ENCODE measurements at regions not wholly inside any gene's neighbourhood (a gene's known extent, or its start where the extent isn't known, plus 50 kb on each side); places are given as distances from the start of the nearest gene placed in this dataset.
"Not testable (repeated sequence)": the region's sequence is repeated elsewhere in the genome, so short reads cannot be mapped to it uniquely, and the experiment has no call there.

- H3K36me3 ChIP-seq = no peaks in the 10 kb centered on the region
These were observed 203.3 kb upstream of the FAM241A start for GRCh38 chr4:111941957-111942356.

GRCh38 chr4:111943796-111944203, 201.5 kb upstream of the FAM241A start:
- DNase-seq = peak; percentile 83 to 87
- H3K36me3 ChIP-seq = no peaks in the 10 kb centered on the region

More at GRCh38 chr4:111941957-111942356, 203.3 kb upstream of the FAM241A start:
- H3K4me3 ChIP-seq = no peak overlapping the region
- H3K27me3 ChIP-seq = no peaks in the 10 kb centered on the region
- no peak overlapping the region for H3K27ac ChIP-seq
- peak in 1 of 2 experiments; percentile 11 for DNase-seq
- H3K9me3 ChIP-seq (replicated peaks) = no peaks in the 10 kb centered on the region
- peaks cover 12% of the 10 kb centered on the region; the same call in 1 of the 2 replicates for H3K4me1 ChIP-seq

GRCh38 chr4:111945014-111945413, 200.2 kb upstream of the FAM241A start:
- no peak overlapping the region for H3K4me3 ChIP-seq
- DNase-seq = peak; percentile 34 to 50
- H3K4me1 ChIP-seq = peaks cover 12% of the 10 kb centered on the region; the same call in 1 of the 2 replicates
- H3K36me3 ChIP-seq = no peaks in the 10 kb centered on the region
- no peak overlapping the region for H3K27ac ChIP-seq
- H3K27me3 ChIP-seq = no peaks in the 10 kb centered on the region
- H3K9me3 ChIP-seq (replicated peaks) = no peaks in the 10 kb centered on the region

More at GRCh38 chr4:111943796-111944203, 201.5 kb upstream of the FAM241A start:
- no peaks in the 10 kb centered on the region for H3K27me3 ChIP-seq
- H3K27ac ChIP-seq = no peak overlapping the region
- no peak overlapping the region for H3K4me3 ChIP-seq
- no peaks in the 10 kb centered on the region for H3K9me3 ChIP-seq (replicated peaks)
- H3K4me1 ChIP-seq = peaks cover 12% of the 10 kb centered on the region; the same call in 1 of the 2 replicates

GRCh38 chr4:111946800-111947199, 198.5 kb upstream of the FAM241A start:
- Histone ChIP-seq H3K27ac (no peak overlapping the region), H3K4me1 (peaks cover 12% of the 10 kb centered on the region; the same call in 1 of the 2 replicates), H3K4me3 (no peak overlapping the region), H3K27me3 (no peaks in the 10 kb centered on the region), H3K36me3 (no peaks in the 10 kb centered on the region), H3K9me3 (replicated peaks) (no peaks in the 10 kb centered on the region)
- no peak for DNase-seq

- no peak overlapping the region for H3K4me3 ChIP-seq
- H3K36me3 ChIP-seq = no peaks in the 10 kb centered on the region
- H3K27me3 ChIP-seq = no peaks in the 10 kb centered on the region
- no peak for DNase-seq
- 0 out of 2 replicates have a peak, but pooled peaks cover 4% of the 10 kb centered on the region for H3K4me1 ChIP-seq
- no peak overlapping the region for H3K27ac ChIP-seq
- H3K9me3 ChIP-seq (replicated peaks) = no peaks in the 10 kb centered on the region
These were observed 192.6 kb upstream of the FAM241A start for GRCh38 chr4:111952688-111953087.

GRCh38 chr4:111954550-111954949, 190.7 kb upstream of the FAM241A start:
- peaks cover 13% of the 10 kb centered on the region for H3K4me1 ChIP-seq
- H3K27ac ChIP-seq = no peak overlapping the region
- no peaks in the 10 kb centered on the region for H3K9me3 ChIP-seq (replicated peaks)
- no peaks in the 10 kb centered on the region for H3K36me3 ChIP-seq
- DNase-seq = no peak
- no peaks in the 10 kb centered on the region for H3K27me3 ChIP-seq
- H3K4me3 ChIP-seq = no peak overlapping the region

- no peak for DNase-seq
- Histone ChIP-seq H3K9me3 (replicated peaks) (no peaks in the 10 kb centered on the region), H3K4me3 (no peak overlapping the region)
These were observed 190.3 kb upstream of the FAM241A start for GRCh38 chr4:111955001-111955400.

GRCh38 chr4:111957116-111957515, 188.1 kb upstream of the FAM241A start:
- no peak overlapping the region for H3K27ac ChIP-seq
- H3K9me3 ChIP-seq (replicated peaks) = no peaks in the 10 kb centered on the region
- no peaks in the 10 kb centered on the region for H3K27me3 ChIP-seq
- DNase-seq = no peak
- H3K36me3 ChIP-seq = no peaks in the 10 kb centered on the region
- peaks cover 13% of the 10 kb centered on the region for H3K4me1 ChIP-seq
- no peak overlapping the region for H3K4me3 ChIP-seq

More at GRCh38 chr4:111955001-111955400, 190.3 kb upstream of the FAM241A start:
- H3K27ac ChIP-seq = no peak overlapping the region
- no peaks in the 10 kb centered on the region for H3K36me3 ChIP-seq
- H3K27me3 ChIP-seq = no peaks in the 10 kb centered on the region
- H3K4me1 ChIP-seq = peaks cover 13% of the 10 kb centered on the region

GRCh38 chr4:111957997-111958396, 187.3 kb upstream of the FAM241A start:
- Histone ChIP-seq H3K4me1 (peaks cover 13% of the 10 kb centered on the region), H3K9me3 (replicated peaks) (no peaks in the 10 kb centered on the region), H3K4me3 (no peak overlapping the region), H3K27me3 (no peaks in the 10 kb centered on the region), H3K27ac (no peak overlapping the region), H3K36me3 (no peaks in the 10 kb centered on the region)
- DNase-seq = no peak

GRCh38 chr4:111959222-111959621, 186.0 kb upstream of the FAM241A start:
- H3K4me3 ChIP-seq = no peak overlapping the region
- H3K4me1 ChIP-seq = peaks cover 13% of the 10 kb centered on the region
- no peaks in the 10 kb centered on the region for H3K9me3 ChIP-seq (replicated peaks)
- peak; percentile 39 to 45 for DNase-seq
- H3K27me3 ChIP-seq = no peaks in the 10 kb centered on the region
- H3K36me3 ChIP-seq = no peaks in the 10 kb centered on the region
- no peak overlapping the region for H3K27ac ChIP-seq

GRCh38 chr4:111960241-111960667, 185.0 kb upstream of the FAM241A start:
- Histone ChIP-seq H3K27me3 (no peaks in the 10 kb centered on the region), H3K27ac (no peak overlapping the region)

GRCh38 chr4:111961026-111961425, 184.2 kb upstream of the FAM241A start:
- not testable (repeated sequence) for H3K27me3 ChIP-seq; H3K4me3 ChIP-seq; H3K27ac ChIP-seq; H3K9me3 ChIP-seq (replicated peaks); H3K4me1 ChIP-seq; H3K36me3 ChIP-seq; DNase-seq

More at GRCh38 chr4:111960241-111960667, 185.0 kb upstream of the FAM241A start:
- Histone ChIP-seq H3K36me3 (no peaks in the 10 kb centered on the region), H3K4me3 (no peak overlapping the region), H3K9me3 (replicated peaks) (no peaks in the 10 kb centered on the region), H3K4me1 (peaks cover 9% of the 10 kb centered on the region)
- no peak for DNase-seq

GRCh38 chr4:111961809-111962208, 183.4 kb upstream of the FAM241A start:
- no peak for DNase-seq
- H3K4me1 ChIP-seq = peaks cover 9% of the 10 kb centered on the region
- H3K27me3 ChIP-seq = no peaks in the 10 kb centered on the region
- no peak overlapping the region for H3K27ac ChIP-seq
- no peaks in the 10 kb centered on the region for H3K36me3 ChIP-seq
- no peaks in the 10 kb centered on the region for H3K9me3 ChIP-seq (replicated peaks)
- H3K4me3 ChIP-seq = no peak overlapping the region

GRCh38 chr4:111963158-111963700, 182.0 kb upstream of the FAM241A start:
- H3K4me3 ChIP-seq = no peak overlapping the region
- H3K4me1 ChIP-seq = peaks cover 9% of the 10 kb centered on the region
- H3K36me3 ChIP-seq = no peaks in the 10 kb centered on the region
- H3K27ac ChIP-seq = no peak overlapping the region
- H3K9me3 ChIP-seq (replicated peaks) = no peaks in the 10 kb centered on the region
- no peaks in the 10 kb centered on the region for H3K27me3 ChIP-seq
- DNase-seq = no peak

- no peaks in the 10 kb centered on the region for H3K36me3 ChIP-seq
- H3K4me3 ChIP-seq = no peak overlapping the region
- H3K4me1 ChIP-seq = no peaks in the 10 kb centered on the region
- H3K27ac ChIP-seq = no peak overlapping the region
- H3K27me3 ChIP-seq = no peaks in the 10 kb centered on the region
- no peaks in the 10 kb centered on the region for H3K9me3 ChIP-seq (replicated peaks)
- DNase-seq = no peak
These were observed 167.8 kb upstream of the FAM241A start for GRCh38 chr4:111977419-111977965.

- no peaks in the 10 kb centered on the region for H3K36me3 ChIP-seq
- no peak overlapping the region for H3K27ac ChIP-seq
- H3K9me3 ChIP-seq (replicated peaks) = no peaks in the 10 kb centered on the region
- H3K4me3 ChIP-seq = no peak overlapping the region
- DNase-seq = no peak
- no peaks in the 10 kb centered on the region for H3K27me3 ChIP-seq
- no peaks in the 10 kb centered on the region for H3K4me1 ChIP-seq
These were observed 165.3 kb upstream of the FAM241A start for GRCh38 chr4:111979921-111980320.

Measured in SJCRH30 (cell line).